Choroid plexus epithelial cell (primary cell): ENCODE measurements at regions not wholly inside any gene's neighbourhood (a gene's known extent, or its start where the extent isn't known, plus 50 kb on each side); places are given as distances from the start of the nearest gene placed in this dataset.

Experiments used
- DNase-seq: peaks from one replicate; pipeline ENCODE4 v3.0.0-alpha.2; 2010; ENCODE audit warnings: low read depth
- H3K4me3 ChIP-seq: 2 replicates; pipeline ENCODE4 v1.5.1; 2011; ENCODE audit warnings: low read depth, mild to moderate bottlenecking, control low read depth, low read length, moderate library complexity
- TF ChIP-seq, protein P1 (sequence below): conservative IDR thresholded peaks from 2 replicates; pipeline ENCODE4 v1.5.1; 2011; ENCODE audit warnings: low read depth, mild to moderate bottlenecking, control low read depth, inconsistent platforms, low read length, moderate library complexity

GRCh38 chrX:100076031-100076430 lies 334.0 kb downstream of the PCDH19 start:
- TF ChIP-seq, protein P1, sequence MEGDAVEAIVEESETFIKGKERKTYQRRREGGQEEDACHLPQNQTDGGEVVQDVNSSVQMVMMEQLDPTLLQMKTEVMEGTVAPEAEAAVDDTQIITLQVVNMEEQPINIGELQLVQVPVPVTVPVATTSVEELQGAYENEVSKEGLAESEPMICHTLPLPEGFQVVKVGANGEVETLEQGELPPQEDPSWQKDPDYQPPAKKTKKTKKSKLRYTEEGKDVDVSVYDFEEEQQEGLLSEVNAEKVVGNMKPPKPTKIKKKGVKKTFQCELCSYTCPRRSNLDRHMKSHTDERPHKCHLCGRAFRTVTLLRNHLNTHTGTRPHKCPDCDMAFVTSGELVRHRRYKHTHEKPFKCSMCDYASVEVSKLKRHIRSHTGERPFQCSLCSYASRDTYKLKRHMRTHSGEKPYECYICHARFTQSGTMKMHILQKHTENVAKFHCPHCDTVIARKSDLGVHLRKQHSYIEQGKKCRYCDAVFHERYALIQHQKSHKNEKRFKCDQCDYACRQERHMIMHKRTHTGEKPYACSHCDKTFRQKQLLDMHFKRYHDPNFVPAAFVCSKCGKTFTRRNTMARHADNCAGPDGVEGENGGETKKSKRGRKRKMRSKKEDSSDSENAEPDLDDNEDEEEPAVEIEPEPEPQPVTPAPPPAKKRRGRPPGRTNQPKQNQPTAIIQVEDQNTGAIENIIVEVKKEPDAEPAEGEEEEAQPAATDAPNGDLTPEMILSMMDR: no peak
- no peak overlapping the region for H3K4me3 ChIP-seq
- DNase-seq: no peak

DNA sequence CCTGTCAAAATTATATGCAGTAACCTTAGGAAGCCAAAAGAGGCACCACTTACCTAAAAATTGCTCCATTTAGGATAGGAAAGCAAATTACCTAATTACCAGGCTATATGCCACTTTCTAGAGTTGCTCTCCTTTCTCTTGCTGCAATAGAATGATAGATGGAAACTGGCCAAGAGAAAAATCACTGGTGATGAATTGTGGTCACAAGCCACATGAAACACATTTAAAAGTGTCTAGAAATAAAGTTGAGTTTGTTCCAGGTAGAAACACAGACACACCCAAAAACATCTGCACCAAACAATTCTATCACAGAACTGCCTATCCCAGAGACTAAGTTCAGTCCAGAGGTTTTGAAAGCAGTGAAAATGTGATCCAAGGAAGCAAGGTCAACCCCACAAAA lies 337.7 kb downstream of the PCDH19 start:
- TF ChIP-seq, protein P1: no peak
- H3K4me3 ChIP-seq: no peak overlapping the region
- DNase-seq: no peak

DNA sequence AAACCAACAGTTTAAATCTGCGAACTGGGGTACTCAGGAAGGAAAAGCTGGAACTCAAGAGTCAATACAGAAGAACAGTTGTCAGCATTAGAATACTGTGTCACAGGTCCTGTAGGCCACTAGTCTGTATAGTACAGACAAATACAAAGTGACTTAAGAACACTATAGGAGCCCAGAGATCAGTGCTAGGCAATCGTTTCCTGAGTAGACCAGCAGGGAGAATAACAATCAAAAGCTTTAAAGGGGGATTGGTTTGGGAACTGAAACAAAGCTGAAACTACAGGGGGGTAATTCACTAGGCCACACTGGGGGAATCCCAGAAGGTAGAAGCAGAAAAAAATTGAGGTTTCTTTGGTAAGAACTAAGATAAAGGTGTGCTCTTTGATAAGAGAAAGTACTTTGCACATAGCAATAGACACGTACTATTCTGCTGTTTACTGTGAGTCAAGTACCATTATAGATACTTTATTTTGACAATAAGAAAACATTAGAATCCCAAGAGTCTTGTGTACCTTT lies 339.7 kb downstream of the PCDH19 start:
- no peak for DNase-seq
- TF ChIP-seq, protein P1: no peak

DNA sequence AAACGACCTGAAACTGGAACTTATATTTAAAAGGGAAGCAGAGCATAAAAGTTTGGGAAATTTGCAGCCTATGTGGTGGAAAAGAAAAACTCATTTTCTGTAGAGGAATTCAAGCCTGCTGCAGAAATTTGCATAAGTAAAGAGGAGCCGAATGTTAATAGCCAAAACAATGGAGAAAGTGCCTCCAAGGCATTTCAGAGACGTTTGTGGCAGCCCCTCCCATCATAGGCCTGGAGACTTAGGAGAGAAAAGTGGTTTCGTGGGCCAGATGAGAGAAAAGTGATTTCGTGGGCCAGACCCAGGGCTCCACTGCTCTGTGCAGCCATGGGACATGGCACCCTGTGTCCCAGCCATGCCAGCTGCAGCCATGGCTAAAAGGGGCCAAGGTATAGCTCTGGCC lies 361.9 kb downstream of the PCDH19 start:
- no peak overlapping the region for H3K4me3 ChIP-seq
- DNase-seq: no peak
- TF ChIP-seq, protein P1: no peak

More for the DNA sequence above, 339.7 kb downstream of the PCDH19 start:
- no peak overlapping the region for H3K4me3 ChIP-seq
